GM12873 (cell line): ENCODE measurements at regions not wholly inside any gene's neighbourhood (a gene's known extent, or its start where the extent isn't known, plus 50 kb on each side); places are given as distances from the start of the nearest gene placed in this dataset.

Experiments
- TF ChIP-seq, protein P1 (sequence below): IDR thresholded peaks from 2 replicates; pipeline ENCODE4 v1.5.1; 2012; ENCODE audit warnings: low read depth, mild to moderate bottlenecking, moderate library complexity, low read length, control low read depth; ENCODE audit not compliant: insufficient read depth; ENCODE audit errors: missing control alignments

DNA sequence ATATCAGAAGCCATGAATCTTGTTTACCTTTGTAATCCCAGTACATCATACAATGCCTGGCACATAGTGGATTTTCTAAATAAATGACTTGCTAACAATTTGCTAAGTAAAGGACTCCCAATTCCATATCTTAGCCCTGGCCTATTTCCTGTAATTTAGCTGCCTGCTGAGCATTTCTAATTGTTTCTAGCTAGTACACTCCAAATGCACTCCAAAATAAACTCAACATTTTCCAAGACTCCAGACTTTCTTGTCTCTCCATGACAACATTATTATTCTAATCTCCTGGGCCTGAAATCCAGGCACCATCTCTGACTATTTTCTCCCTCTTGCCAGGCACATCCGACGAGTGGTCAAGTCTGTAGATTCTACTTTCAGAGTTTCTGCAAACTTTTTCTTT, 773.5 kb downstream of the SQOR start:
- TF ChIP-seq, protein P1, sequence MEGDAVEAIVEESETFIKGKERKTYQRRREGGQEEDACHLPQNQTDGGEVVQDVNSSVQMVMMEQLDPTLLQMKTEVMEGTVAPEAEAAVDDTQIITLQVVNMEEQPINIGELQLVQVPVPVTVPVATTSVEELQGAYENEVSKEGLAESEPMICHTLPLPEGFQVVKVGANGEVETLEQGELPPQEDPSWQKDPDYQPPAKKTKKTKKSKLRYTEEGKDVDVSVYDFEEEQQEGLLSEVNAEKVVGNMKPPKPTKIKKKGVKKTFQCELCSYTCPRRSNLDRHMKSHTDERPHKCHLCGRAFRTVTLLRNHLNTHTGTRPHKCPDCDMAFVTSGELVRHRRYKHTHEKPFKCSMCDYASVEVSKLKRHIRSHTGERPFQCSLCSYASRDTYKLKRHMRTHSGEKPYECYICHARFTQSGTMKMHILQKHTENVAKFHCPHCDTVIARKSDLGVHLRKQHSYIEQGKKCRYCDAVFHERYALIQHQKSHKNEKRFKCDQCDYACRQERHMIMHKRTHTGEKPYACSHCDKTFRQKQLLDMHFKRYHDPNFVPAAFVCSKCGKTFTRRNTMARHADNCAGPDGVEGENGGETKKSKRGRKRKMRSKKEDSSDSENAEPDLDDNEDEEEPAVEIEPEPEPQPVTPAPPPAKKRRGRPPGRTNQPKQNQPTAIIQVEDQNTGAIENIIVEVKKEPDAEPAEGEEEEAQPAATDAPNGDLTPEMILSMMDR: no peak

- TF ChIP-seq, protein P1: no peak
These were observed 775.0 kb downstream of the SQOR start for GRCh38 chr15:46409841-46410301.

GRCh38 chr15:46410705-46411104, 775.9 kb downstream of the SQOR start:
- TF ChIP-seq, protein P1: no peak

- TF ChIP-seq, protein P1: no peak
These were observed 777.1 kb downstream of the SQOR start for GRCh38 chr15:46411900-46412299.

GRCh38 chr15:46413799-46414198, 779.0 kb downstream of the SQOR start:
- TF ChIP-seq, protein P1: no peak

- TF ChIP-seq, protein P1: no peak
These were observed 781.7 kb downstream of the SQOR start for GRCh38 chr15:46416544-46416943.

- TF ChIP-seq, protein P1: no peak
These were observed 786.2 kb downstream of the SQOR start for GRCh38 chr15:46420990-46421389.
